WTC11 (cell line): ENCODE measurements at regions not wholly inside any gene's neighbourhood (a gene's known extent, or its start where the extent isn't known, plus 50 kb on each side); places are given as distances from the start of the nearest gene placed in this dataset.

Experiments
- ATAC-seq: fragments of 200-7000 bp; cut with Tn5 transposase; 2 replicates; pipeline ENCODE4 v1.10.0; 2021; ENCODE audit warnings: mild to moderate bottlenecking, moderate library complexity
- CTCF ChIA-PET: fragments of 300-600 bp; sonication (Branson Sonifier 250); formaldehyde crosslinking; loops from one replicate; lab custom pipeline; 2021; ENCODE audit warnings: antibody characterized with exemption; lab: Charles Lee
- POLR2A ChIA-PET: fragments of 350-600 bp; sonication (Branson Sonifier 250); formaldehyde crosslinking; loops from one replicate; lab custom pipeline; 2021; ENCODE audit warnings: antibody characterized with exemption; lab: Charles Lee
- DNase-seq: peaks from one replicate; pipeline ENCODE4 v3.0.0; 2021; ENCODE audit warnings: low spot score
- H3K27ac Mint-ChIP-seq: 2 replicates; pipeline ENCODE4 v1.8.0; 2021; ENCODE audit warnings: mixed read lengths
- H3K27me3 Mint-ChIP-seq: 2 replicates; pipeline ENCODE4 v1.8.0; 2021; ENCODE audit warnings: low read depth, mild to moderate bottlenecking, moderate library complexity, mixed read lengths
- H3K36me3 Mint-ChIP-seq: 2 replicates; pipeline ENCODE4 v1.8.0; 2021; ENCODE audit warnings: mixed read lengths
- H3K4me1 Mint-ChIP-seq: 2 replicates; pipeline ENCODE4 v1.8.0; 2022; ENCODE audit warnings: mixed read lengths
- H3K4me3 Mint-ChIP-seq: 2 replicates; pipeline ENCODE4 v1.8.0; 2021; ENCODE audit warnings: mild to moderate bottlenecking, moderate library complexity, mixed read lengths
- H3K9me3 Mint-ChIP-seq: 2 replicates; pipeline ENCODE4 v1.8.0; 2021; ENCODE audit warnings: mixed read lengths
- AR ChIP-seq: fragments of 250-450 bp; sonication (Bioruptor Pico); IDR thresholded peaks from 2 replicates; pipeline ENCODE4 v1.9.0; 2021; ENCODE audit warnings: mild to moderate bottlenecking
- ATF1 ChIP-seq: sonication (generic); formaldehyde crosslinking; IDR thresholded peaks from 2 replicates; pipeline ENCODE4 v1.8.1; 2023; ENCODE audit warnings: mild to moderate bottlenecking, moderate library complexity, missing genetic modification reagents
- CREM ChIP-seq: sonication (generic); formaldehyde crosslinking; IDR thresholded peaks from 2 replicates; pipeline ENCODE4 v1.8.1; 2022; ENCODE audit warnings: mild to moderate bottlenecking, missing genetic modification reagents, moderate library complexity
- ETV6 ChIP-seq: sonication (generic); formaldehyde crosslinking; IDR thresholded peaks from 2 replicates; pipeline ENCODE4 v1.8.1; 2022; ENCODE audit warnings: mild to moderate bottlenecking, missing genetic modification reagents
- FOXK1 ChIP-seq: sonication (generic); formaldehyde crosslinking; IDR thresholded peaks from 2 replicates; pipeline ENCODE4 v1.8.0; 2022; ENCODE audit warnings: mild to moderate bottlenecking, moderate library complexity, missing genetic modification reagents
- HMGA2 ChIP-seq: fragments of 250-450 bp; sonication (Bioruptor Pico); IDR thresholded peaks from 2 replicates; pipeline ENCODE4 v1.4.0; 2021; ENCODE audit warnings: mild to moderate bottlenecking, moderate library complexity
- NR2C2 ChIP-seq: sonication (generic); formaldehyde crosslinking; IDR thresholded peaks from 2 replicates; pipeline ENCODE4 v1.8.0; 2022; ENCODE audit warnings: mild to moderate bottlenecking, missing genetic modification reagents
- NR3C1 ChIP-seq: sonication (generic); formaldehyde crosslinking; conservative IDR thresholded peaks from 2 replicates; pipeline ENCODE4 v1.8.1; 2023; ENCODE audit warnings: low read depth, mild to moderate bottlenecking, missing genetic modification reagents
- TEAD1 ChIP-seq: sonication (generic); formaldehyde crosslinking; IDR thresholded peaks from 2 replicates; pipeline ENCODE4 v1.8.0; 2022; ENCODE audit warnings: mild to moderate bottlenecking, missing genetic modification reagents
- ZBTB21 ChIP-seq: sonication (generic); formaldehyde crosslinking; IDR thresholded peaks from 2 replicates; pipeline ENCODE4 v1.8.1; 2023; ENCODE audit warnings: mild to moderate bottlenecking, missing genetic modification reagents, borderline replicate concordance
- ZNF121 ChIP-seq: sonication (generic); formaldehyde crosslinking; IDR thresholded peaks from 2 replicates; pipeline ENCODE4 v1.8.0; 2023; ENCODE audit warnings: missing genetic modification reagents
- ZNF219 ChIP-seq: sonication (generic); formaldehyde crosslinking; IDR thresholded peaks from 2 replicates; pipeline ENCODE4 v1.8.0; 2023; ENCODE audit warnings: missing genetic modification reagents, mild to moderate bottlenecking, borderline replicate concordance
- ZNF232 ChIP-seq: sonication (generic); formaldehyde crosslinking; IDR thresholded peaks from 2 replicates; pipeline ENCODE4 v1.8.0; 2022; ENCODE audit warnings: mild to moderate bottlenecking, missing genetic modification reagents
- ZNF263 ChIP-seq: sonication (generic); formaldehyde crosslinking; IDR thresholded peaks from 2 replicates; pipeline ENCODE4 v1.8.1; 2022; ENCODE audit warnings: low read depth, mild to moderate bottlenecking, moderate library complexity, missing genetic modification reagents
- ZNF281 ChIP-seq: sonication (generic); formaldehyde crosslinking; IDR thresholded peaks from 2 replicates; pipeline ENCODE4 v1.8.0; 2023; ENCODE audit warnings: mild to moderate bottlenecking, missing genetic modification reagents
- ZNF671 ChIP-seq: fragments of 250-450 bp; sonication (Bioruptor Pico); IDR thresholded peaks from 2 replicates; pipeline ENCODE4 v1.8.0; 2021; ENCODE audit warnings: mild to moderate bottlenecking
- TF ChIP-seq, protein P1 (sequence below): sonication (generic); formaldehyde crosslinking; IDR thresholded peaks from 2 replicates; pipeline ENCODE4 v1.8.0; 2023; ENCODE audit warnings: missing genetic modification reagents, mild to moderate bottlenecking, borderline replicate concordance

GRCh38 chr6:91895599-91896285, 1308.9 kb upstream of the MAP3K7 start:
- no peak for TF ChIP-seq HMGA2 (CRISPR knock-in tag)
- no peak for TF ChIP-seq ZNF219 (CRISPR knock-in tag)
- TF ChIP-seq FOXK1 (CRISPR knock-in tag): no peak
- TF ChIP-seq CREM (CRISPR knock-in tag): no peak
- no peak for TF ChIP-seq ATF1
- TF ChIP-seq ZNF232: no peak
- no peak for TF ChIP-seq ZNF281 (CRISPR knock-in tag)
- TF ChIP-seq ZNF263 (CRISPR knock-in tag): no peak
- TF ChIP-seq ZNF671 (CRISPR knock-in tag): no peak
- TF ChIP-seq NR3C1 (CRISPR knock-in tag): no peak
- no peak for TF ChIP-seq ZNF121 (CRISPR knock-in tag)
- no peak for TF ChIP-seq ETV6 (CRISPR knock-in tag)
- no peak for TF ChIP-seq TEAD1
- TF ChIP-seq, protein P1, sequence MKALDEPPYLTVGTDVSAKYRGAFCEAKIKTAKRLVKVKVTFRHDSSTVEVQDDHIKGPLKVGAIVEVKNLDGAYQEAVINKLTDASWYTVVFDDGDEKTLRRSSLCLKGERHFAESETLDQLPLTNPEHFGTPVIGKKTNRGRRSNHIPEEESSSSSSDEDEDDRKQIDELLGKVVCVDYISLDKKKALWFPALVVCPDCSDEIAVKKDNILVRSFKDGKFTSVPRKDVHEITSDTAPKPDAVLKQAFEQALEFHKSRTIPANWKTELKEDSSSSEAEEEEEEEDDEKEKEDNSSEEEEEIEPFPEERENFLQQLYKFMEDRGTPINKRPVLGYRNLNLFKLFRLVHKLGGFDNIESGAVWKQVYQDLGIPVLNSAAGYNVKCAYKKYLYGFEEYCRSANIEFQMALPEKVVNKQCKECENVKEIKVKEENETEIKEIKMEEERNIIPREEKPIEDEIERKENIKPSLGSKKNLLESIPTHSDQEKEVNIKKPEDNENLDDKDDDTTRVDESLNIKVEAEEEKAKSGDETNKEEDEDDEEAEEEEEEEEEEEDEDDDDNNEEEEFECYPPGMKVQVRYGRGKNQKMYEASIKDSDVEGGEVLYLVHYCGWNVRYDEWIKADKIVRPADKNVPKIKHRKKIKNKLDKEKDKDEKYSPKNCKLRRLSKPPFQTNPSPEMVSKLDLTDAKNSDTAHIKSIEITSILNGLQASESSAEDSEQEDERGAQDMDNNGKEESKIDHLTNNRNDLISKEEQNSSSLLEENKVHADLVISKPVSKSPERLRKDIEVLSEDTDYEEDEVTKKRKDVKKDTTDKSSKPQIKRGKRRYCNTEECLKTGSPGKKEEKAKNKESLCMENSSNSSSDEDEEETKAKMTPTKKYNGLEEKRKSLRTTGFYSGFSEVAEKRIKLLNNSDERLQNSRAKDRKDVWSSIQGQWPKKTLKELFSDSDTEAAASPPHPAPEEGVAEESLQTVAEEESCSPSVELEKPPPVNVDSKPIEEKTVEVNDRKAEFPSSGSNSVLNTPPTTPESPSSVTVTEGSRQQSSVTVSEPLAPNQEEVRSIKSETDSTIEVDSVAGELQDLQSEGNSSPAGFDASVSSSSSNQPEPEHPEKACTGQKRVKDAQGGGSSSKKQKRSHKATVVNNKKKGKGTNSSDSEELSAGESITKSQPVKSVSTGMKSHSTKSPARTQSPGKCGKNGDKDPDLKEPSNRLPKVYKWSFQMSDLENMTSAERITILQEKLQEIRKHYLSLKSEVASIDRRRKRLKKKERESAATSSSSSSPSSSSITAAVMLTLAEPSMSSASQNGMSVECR: no peak
- no peak for TF ChIP-seq ZBTB21 (CRISPR knock-in tag)
- TF ChIP-seq AR (CRISPR knock-in tag): no peak
- TF ChIP-seq NR2C2: no peak
- Mint-ChIP-seq H3K27ac (no peak overlapping the region), H3K36me3 (peaks cover 9% of the 10 kb centered on the region), H3K9me3 (peaks cover 21% of the 10 kb centered on the region), H3K27me3 (no peaks in the 10 kb centered on the region), H3K4me3 (no peak overlapping the region), H3K4me1 (no peaks in the 10 kb centered on the region)
- CTCF ChIA-PET: no interaction called here
- DNase-seq: no peak
- ATAC-seq: no peak
- POLR2A ChIA-PET: no interaction called here
